ENCODE measurements at regions not wholly inside any gene's neighbourhood (a gene's known extent, or its start where the extent isn't known, plus 50 kb on each side); places are given as distances from the start of the nearest gene placed in this dataset.

DNA sequence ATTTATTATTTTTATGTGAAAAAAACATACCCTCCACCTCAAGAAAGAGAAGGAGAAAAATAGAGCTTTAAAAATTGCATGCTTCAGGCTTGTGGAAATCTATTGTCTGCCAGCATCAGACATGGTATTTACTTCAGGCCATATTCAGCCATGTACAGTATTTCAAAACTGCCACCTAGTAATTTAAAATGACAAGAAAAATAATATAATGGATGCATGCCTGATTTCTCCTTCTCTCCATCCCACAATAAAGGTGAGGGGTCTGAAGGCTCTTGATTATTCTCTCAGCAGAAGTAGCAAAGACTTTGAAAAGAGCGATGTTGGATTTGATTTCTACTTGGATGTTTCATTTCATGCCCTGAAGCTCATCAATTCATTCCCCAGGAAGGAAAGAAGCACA lies 250.7 kb downstream of the TBC1D4 start:
- DNase-seq (ENCODE audit: extremely low read depth in 1 of 2, low read depth in 1 of 2), result no peak

DNA sequence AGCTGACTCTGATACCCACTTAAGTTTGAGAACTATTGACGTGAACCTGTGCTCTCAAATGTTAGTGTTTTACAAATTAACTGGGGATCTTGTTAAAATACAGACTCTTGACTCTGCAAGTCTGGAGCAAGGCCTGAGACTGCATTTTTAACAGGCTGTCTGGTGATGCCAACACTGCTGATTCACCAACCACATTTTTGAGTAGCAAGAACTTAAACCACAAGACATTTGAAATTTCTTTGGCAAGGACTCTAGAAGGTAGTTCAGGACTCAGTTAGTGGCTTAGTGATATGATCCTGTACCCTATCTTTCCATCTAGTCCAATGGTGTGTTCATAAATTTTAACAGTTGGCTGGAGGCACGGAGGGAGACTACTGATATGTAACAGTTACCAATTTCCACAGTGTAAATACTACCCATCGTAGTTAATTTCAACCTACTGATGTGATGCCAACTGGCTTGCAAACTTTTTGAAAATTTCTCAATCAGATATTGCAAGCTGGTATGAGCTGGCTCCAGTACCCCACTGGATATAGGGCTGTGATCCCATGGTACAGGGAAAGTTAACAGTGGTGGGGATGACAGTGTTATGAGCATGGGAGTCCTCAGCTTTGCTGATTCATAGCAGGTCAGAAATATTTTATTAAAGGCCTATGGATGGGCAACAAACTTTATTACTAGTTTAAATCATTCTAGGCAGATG lies 255.1 kb downstream of the TBC1D4 start:
- DNase-seq (ENCODE audit: extremely low read depth in 1 of 2, low read depth in 1 of 2), result no peak

DNA sequence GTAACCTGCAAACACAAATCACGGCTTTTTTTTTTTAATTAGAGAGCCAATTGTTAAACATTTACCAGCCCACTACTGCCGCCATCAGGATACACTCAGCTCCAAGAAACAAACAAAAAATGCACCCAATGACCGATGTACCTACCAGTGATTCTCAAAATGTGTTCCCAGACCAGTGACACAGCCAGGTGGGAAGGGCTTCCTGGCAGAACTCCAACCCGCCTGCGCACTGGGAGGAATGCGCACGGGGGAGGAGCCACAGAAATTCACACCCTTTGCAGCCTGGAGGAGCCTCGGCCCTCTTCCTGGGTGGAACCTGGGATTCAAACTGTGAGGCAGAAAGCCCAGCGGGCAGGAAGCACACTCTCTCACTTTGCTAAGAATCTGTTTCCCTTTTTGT lies 255.9 kb downstream of the TBC1D4 start:
- no peak for DNase-seq (ENCODE audit: extremely low read depth in 1 of 2, low read depth in 1 of 2)

DNA sequence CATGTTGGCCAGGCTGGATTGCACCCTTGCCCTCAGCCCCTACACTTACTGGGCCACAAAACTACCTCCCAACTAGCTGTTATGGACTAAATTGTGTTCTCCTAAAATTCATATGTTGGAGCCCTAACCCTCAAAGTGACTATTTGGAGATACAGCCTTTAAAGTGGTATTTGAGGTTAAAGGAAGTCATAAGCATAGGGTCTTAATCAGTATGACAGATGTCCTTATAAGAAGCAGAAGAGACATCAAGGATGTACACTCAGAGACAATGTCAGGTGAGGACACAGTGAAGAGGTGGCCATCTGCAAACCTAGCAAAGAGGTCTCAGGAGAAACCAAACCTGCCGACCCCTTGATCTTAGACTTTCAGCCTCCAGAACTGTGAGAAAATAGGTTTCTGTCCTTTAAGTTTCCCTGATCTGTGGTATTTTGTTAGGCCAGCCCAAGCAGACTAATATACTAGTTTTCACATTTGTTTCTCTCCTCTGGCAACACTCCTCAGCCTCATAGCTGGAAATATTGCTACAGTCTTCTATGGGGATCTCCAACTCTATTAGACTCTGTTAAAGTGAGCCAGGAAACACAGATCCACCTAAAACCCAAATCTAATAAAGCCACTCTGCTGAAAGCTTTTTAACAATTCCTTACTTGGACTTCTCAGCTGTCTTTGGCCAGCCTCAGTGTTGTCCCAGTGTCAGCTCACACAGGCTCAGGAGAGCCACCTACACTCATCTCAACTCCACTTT lies 256.5 kb downstream of the TBC1D4 start:
- no peak for DNase-seq (ENCODE audit: extremely low read depth in 1 of 2, low read depth in 1 of 2)

DNA sequence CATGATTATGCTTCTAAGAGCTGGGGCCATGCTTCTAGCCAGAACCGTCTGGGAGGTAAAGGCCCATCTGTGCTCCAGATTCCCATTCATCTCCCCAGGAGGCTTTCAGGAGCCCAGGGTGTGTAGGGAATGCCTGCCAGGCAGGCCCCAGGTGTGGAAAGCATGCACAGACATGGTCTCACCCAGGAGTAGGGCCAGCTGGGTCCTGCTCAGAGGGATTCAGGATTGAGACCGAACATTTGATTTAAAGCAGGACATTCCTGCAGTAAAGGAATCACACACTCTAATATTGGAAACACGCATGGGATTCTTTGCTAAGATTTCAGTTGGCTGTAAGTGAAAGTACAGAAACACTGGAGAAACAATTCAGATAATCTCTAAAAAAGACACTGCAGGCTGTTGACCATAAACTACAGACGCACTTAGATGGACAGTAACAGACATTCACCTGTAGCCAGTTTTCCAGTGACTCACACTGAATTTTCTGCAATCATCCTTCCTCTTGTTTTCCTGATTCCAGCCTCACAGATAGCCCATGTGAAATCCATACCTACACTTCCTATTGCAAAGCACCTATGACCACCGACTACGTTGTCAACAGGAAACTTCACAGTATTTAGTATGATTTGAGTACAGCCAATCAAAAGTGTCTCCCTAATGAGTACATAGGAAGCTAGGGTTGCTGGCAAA lies 257.8 kb downstream of the TBC1D4 start:
- DNase-seq (ENCODE audit: extremely low read depth in 1 of 2, low read depth in 1 of 2), result no peak

GRCh38 chr13:75222031-75222430 lies 259.9 kb downstream of the TBC1D4 start:
- no peak for DNase-seq (ENCODE audit: extremely low read depth in 1 of 2, low read depth in 1 of 2)

- no peak for DNase-seq (ENCODE audit: extremely low read depth in 1 of 2, low read depth in 1 of 2)
Measured at GRCh38 chr13:75220861-75221260, 261.1 kb downstream of the TBC1D4 start.

GRCh38 chr13:75220238-75220542 lies 261.8 kb downstream of the TBC1D4 start:
- DNase-seq (ENCODE audit: extremely low read depth in 1 of 2, low read depth in 1 of 2), result no peak

DNA sequence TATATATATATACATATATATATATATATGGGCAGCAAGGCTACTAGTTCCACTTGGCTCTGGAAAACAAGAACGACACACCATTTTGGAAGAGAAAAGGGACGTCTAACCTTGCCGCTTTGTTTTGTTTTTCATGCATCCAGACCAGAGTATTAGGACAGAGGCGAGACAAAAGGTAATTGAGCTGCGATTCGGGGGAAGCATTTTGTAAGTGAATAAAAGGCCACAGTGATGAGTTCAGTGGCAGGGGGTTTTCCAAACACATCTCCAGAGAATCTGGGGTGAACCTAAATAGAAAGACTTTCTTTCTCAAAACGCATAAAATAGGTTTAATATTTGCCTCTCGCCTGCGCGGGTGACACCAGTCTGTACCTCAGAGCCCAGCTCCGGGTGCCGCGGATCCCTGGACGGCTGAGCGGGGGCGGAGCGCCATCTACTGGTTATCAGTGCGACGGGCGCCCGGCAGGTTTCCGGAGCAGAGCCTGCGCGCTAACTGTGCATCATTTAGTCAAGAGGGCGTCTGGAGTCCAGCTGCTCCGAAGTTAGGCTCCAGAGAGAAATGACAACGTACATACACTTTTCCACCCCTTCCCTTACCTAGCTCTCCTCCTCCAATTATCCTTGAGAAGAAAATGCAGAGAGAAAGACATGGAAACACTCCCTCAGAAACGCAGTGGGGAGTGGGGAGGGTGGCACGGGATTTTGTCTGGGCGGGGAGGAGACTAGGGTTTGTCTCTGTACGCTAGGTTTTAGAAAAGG lies 262.3 kb downstream of the TBC1D4 start:
- DNase-seq (ENCODE audit: extremely low read depth in 1 of 2, low read depth in 1 of 2), result peak; percentile 59 to 68

DNA sequence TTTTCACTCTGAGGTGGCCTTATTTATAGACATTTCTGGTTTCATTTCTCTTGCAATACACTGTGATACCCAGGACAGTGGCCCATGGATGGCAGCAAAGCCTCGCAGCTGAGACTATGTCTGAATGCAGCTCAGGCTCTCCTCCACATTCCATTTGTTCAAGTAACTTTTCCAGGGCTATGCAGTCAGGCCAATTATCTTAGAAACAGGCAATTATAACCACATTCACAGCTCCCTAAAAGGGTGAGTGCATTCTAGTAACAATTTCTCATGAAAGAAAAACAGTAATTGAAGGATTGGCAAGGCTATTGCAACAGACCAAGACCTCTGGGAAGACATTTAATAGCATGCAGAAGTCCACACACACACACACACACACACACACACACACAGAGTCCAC lies 264.0 kb downstream of the TBC1D4 start:
- no peak for DNase-seq (ENCODE audit: extremely low read depth in 1 of 2, low read depth in 1 of 2)

- no peak for DNase-seq (ENCODE audit: extremely low read depth in 1 of 2, low read depth in 1 of 2)
Measured at GRCh38 chr13:75216038-75216437, 265.9 kb downstream of the TBC1D4 start.

DNA sequence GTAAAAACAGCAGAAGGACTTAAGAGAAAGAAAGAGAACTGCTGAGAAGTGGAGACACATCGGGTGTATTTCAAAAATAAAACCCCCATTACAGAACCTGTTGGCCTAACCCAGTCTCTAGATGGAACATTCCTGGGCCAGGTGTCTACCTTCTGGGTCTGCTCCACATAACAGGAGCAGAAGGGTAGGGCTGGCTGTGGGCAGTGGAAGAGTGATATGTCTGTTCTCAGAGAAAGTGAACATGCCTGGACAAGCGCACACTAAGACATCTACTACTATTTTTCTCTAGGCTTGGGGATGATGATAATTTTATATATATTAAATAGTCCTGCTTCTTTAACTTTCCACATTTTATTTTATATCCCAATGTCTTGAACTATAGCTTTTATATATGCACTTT lies 267.1 kb downstream of the TBC1D4 start:
- no peak for DNase-seq (ENCODE audit: extremely low read depth in 1 of 2, low read depth in 1 of 2)

DNA sequence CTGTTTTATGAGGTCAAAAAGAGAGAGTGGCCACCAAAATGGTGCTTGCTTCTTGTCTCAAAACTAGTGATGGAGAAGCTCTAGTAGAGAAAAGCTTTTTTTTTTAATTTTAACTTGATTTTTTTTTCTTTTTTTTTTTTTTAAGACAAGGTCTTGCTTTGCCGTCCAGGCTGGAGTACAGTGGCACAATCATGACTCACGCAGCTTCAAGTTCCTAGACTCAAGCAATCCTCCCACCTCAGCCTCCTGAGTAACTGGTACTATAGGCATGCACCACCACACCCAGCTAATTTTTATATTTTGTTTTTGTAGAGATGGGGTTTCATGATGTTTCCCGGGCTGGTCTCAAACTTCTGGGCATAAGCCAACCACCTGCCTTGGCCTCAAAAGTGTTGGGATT lies 279.0 kb downstream of the TBC1D4 start:
- DNase-seq (ENCODE audit: extremely low read depth in 1 of 2, low read depth in 1 of 2), result no peak

DNA sequence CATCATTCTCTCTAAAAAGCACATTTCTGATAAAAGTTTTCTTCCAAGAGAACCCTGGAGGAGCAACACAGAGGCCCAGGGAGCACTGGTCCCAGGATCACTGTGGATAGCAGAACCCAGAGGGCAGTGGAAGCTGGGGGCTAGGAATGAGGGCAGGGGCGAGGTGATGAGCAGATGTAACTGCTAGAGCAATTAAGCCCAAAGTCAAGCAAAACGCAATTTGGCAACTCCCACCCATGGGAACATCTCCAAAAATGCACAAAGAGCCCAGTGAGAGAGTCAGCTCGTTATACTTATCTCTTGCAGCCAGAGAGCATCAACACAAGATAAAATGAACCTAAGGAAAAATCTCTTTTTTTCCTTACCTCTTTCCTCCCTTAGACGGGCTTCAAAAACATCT lies 284.2 kb downstream of the TBC1D4 start:
- no peak for DNase-seq (ENCODE audit: extremely low read depth in 1 of 2, low read depth in 1 of 2)

DNA sequence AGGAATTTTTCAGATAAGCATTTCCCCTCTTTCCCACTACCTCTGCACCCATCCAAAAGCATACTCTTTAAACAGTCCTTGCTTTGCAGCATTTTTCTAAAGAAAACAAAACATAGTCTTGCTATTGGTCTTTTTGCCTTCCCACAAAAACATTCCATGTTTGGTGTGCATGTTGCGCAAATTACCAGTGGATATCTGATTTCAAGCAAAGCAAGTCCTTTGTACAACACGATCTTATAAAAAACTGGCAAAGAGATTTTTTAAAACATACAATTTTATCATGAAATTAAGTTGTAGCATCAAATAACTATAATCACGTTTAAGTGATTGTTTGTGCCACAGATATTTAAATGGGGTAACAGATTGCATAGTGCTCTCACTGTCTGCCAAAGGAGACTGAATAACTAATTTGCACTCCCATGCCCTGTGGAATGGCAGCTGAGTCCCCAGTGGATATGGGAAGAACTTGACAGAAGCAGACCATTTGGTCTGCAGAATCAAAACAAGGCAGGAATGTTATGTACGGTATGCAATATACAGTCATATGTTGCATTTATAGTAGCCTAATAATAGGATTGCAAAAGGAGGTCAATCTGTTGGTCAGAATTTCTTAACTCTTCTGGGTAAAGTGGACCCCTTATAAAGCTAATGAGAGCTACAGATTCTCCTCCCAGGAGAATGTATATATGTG lies 285.7 kb downstream of the TBC1D4 start:
- no peak for DNase-seq (ENCODE audit: extremely low read depth in 1 of 2, low read depth in 1 of 2)

DNA sequence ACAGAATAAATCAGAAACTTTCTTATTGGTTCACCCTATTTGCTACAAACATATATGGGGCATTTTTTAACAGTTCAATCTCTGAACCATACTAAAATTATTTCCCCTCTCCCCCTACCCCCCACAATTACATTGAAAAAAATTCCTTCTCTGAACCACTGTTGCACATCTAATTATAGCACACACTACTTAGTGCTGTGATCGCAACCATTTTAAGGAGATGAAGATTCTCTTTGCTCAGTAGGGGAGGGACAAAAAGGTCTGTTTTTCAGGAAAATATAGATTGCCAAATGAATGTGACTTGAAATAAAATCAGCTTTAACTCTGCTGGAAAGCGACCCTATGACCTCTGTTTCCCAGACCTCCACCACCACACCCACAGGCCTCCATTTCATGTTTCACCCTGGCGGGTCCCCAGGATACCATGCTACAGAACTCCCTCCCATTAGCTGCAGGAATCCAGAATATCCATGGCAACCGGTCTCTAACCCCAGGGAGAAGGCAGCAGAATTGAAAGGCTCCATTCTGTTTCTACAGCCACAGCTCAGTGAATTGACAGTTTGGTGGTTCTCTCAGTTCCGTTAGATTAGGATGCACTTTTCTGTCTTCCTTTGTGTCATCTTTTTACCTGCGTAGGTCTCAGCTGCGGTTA lies 286.3 kb downstream of the TBC1D4 start:
- DNase-seq (ENCODE audit: extremely low read depth in 1 of 2, low read depth in 1 of 2), result no peak

- no peak for DNase-seq (ENCODE audit: extremely low read depth in 1 of 2, low read depth in 1 of 2)
Measured at GRCh38 chr13:75194717-75195462, 287.1 kb downstream of the TBC1D4 start.

GRCh38 chr13:75186379-75186778 lies 295.6 kb downstream of the TBC1D4 start:
- DNase-seq (ENCODE audit: extremely low read depth in 1 of 2, low read depth in 1 of 2), result no peak

GRCh38 chr13:75181906-75182305 lies 300.1 kb downstream of the TBC1D4 start:
- DNase-seq (ENCODE audit: extremely low read depth in 1 of 2, low read depth in 1 of 2), result no peak
